ENCODE measurements at regions not wholly inside any gene's neighbourhood (a gene's known extent, or its start where the extent isn't known, plus 50 kb on each side); places are given as distances from the start of the nearest gene placed in this dataset.

DNA sequence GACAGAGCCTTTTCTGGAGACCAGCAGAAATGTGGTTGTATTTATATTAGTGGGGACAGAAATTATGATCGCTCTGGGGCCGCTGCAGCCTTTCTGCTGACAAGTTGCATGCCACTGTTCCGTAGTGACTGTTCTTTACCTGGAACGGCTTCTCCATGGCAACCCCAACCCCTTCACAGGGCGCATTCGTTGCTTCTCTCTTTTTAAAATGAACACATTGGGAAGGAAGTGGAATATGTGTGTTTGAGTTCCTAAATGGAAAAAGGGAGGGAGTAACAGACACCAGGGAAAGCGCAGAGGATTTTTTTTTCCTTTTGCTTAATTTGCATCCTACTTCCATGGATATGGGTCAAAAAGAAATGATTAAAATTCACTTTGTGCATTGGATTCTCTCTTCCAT lies 482.0 kb upstream of the SUCLG2 start:
- TF ChIP-seq CTCF (conservative IDR thresholded peaks at IDR 0.05; ENCODE audit: low read length): no peak
- TF ChIP-seq EZH2phosphoT487 (IDR thresholded peaks at IDR 0.05; ENCODE audit: borderline replicate concordance): no peak
